ENCODE measurements at regions not wholly inside any gene's neighbourhood (a gene's known extent, or its start where the extent isn't known, plus 50 kb on each side); places are given as distances from the start of the nearest gene placed in this dataset.
"Not testable (repeated sequence)": the region's sequence is repeated elsewhere in the genome, so short reads cannot be mapped to it uniquely, and the experiment has no call there.

DNA sequence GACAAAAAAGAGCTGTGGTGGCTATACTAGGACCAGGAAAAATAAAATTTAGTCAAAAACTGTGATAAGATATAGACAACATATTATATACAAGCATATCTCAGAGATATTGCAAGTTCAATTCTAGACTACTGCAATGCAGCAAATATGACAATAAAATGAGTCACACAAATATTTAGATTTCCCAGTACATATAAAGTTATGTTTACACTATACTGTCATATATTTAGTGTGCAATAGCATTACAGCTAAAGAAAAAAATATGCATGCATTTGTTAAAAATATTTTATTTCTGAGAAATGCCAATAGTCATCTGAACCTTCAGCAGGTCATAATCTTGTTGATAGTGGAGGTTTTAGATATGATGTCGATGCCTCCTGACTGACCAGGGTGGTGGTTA is 72.1 kb downstream of the AKR1C4 start:
- no peak for DNase-seq (ENCODE audit: low read depth in 2 of 2)

DNA sequence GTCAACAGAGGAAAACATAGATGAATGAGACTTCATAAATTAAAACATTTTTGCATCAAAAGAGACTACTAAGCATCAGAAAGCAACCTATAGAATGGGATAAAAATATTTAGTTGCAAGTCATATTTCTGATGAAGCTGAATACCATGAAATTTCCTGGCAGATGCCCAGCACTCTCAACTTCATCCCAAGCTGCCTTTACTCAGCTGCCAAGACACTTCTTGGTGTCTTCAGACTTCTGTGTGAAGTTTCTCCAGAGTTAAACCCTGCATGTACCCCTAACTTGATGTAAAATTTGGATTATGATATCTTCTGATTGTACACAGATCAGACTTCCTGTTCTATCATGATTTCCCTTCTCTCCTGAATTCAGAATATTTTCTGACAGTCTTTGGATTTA is 73.2 kb downstream of the AKR1C4 start:
- DNase-seq (ENCODE audit: low read depth in 2 of 2), result no peak

DNA sequence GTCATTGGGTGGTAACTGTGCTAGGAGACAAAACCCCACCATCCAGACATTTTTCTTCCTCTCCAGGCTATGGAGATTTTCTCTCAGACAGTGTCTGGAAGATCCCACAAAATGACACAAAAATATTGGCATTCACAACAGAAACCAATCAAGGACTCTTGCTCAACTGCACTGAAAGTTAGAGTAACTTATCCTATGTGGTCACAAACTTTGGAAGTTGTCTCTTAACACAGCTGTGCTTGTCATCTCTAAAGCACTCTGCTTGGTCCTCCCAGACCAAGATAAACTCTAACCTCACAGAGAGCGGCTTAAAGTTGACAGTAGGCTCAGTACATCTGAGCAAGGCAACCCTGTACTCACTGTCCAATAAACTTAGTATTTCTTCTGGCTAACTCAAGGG is 74.9 kb downstream of the AKR1C4 start:
- no peak for DNase-seq (ENCODE audit: low read depth in 2 of 2)

DNA sequence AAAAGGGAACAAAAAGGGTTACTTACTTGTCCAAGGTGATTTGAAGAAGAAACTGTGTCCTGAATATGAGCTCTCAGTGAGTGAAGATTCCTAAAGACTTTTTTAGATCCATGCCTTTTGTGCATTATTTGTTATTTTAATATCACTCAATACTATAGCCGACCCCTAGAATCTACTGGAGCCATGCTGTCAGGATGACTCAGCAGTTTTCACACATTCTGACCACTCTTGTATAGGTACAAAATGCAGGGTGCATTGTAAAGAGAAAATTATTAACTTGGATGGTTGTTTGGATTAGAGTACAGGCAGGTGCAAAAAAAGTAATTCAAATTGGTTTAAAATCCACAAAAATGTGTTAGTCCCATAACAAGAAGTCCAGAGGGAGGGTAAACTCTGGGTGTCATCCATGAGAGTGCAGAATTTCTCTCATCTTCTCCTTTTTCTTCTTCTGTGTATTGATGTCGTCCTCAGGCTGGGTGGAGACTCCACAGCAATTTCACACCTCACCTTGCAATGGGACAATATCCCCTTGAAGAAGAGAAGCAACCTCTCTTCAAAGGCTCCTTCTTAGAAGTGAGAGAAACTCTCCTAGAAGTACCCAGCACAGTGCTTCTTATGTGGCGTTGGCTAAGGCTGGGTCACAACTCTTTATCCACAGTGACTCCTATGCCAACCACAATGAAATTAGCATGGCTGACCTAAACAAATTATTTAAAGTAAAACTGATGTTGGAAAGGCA is 75.6 kb downstream of the AKR1C4 start:
- no peak for DNase-seq (ENCODE audit: low read depth in 2 of 2)

DNA sequence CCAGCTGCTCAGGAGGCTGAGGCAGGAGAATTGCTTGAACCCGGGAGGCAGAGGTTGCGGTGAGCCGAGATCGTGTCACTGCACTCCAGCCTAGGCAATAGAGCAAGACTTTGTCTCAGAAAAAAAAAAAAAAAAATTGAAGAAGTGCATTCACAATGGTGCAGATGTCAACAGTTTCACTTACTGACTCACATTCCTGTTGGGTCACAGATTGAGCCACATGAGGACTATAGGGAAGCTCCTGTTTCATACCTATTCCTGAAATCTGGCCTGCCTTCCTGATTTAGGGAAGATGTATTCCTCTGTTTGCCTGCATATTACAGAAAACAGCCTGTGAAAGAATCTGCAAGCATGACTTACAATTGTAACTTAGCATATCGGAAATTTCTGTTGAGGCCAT is 78.2 kb downstream of the AKR1C4 start:
- DNase-seq (ENCODE audit: low read depth in 2 of 2), result no peak

DNA sequence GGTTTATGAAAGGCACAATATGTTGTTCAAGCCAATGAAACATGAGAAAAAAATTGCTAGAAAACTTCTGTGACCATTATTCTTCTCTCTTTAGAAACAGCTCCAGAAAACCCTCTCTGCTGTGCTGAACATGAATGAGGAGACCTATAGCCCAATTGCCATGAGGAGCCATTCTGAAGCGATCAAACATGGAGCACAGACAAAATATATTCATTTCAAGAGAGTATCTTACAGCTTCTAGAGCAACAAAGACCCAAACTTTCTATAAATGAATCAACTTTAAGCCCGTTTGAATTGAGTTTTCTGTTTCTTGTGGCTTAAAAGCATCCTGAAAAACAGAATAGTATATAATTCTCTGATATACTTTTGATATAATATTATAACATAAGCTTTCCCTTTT is 83.4 kb upstream of the UCN3 start:
- no peak for DNase-seq (ENCODE audit: low read depth in 2 of 2)

DNA sequence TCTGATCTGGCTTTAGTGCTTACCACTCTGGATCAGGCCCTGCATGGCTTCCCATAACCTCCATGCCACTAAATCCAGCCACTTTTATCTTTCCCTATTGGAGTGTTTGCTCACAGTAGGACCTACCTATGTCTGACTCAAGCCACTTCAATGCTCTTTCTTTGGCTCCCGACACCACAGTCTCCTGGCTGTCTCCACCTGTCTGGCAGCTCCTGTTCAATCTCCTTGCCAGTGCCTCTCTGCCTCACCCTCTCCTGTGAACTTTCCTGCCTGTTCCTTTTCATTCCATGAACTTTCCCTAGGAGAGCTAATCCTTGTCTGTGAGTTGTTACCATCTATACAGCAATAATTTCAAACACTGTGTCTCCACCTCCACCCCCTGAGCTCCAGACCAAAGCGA is 82.6 kb upstream of the UCN3 start:
- DNase-seq (ENCODE audit: low read depth in 2 of 2), result no peak

DNA sequence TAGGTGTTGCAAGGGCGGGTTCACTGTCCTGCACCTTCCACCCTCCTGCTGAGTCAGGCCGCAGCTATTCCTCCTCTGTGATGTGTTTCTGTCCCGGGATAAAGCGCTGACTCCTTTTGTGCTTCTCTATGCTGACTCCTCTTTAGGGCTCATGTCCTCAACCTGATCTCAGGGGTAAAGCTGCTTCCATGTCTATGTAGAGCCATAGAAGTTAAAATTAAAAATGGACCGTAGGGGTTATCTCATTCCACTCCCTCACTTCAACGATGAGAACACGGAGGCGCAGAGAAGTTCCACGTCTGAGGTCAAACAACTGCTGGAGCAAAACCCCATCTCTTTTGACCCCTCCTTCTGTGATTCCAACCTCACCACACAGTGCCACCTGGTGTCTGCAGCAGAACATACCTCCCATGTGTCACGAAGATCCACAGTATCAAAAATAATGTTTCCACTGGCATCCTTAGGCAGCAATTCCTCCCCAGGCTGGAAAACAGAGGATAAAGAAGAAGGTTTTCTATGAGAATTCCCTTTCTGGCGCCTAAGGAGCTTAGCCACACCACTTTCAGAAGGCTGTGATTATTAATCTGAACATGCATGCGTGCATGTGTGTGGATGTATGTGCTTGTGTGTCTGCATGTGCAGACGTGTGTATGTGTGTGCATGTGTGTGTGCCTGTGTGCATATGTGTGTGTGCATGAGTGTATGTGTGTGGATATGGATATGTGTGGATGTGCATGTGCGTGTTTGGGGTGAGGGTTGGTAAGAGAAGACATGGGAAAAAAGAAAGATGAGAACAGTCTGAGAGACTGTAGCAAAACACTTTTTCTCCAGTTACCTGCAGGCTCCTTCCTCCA is 81.2 kb upstream of the UCN3 start:
- peak; percentile 30 to 46 for DNase-seq (ENCODE audit: low read depth in 2 of 2)

DNA sequence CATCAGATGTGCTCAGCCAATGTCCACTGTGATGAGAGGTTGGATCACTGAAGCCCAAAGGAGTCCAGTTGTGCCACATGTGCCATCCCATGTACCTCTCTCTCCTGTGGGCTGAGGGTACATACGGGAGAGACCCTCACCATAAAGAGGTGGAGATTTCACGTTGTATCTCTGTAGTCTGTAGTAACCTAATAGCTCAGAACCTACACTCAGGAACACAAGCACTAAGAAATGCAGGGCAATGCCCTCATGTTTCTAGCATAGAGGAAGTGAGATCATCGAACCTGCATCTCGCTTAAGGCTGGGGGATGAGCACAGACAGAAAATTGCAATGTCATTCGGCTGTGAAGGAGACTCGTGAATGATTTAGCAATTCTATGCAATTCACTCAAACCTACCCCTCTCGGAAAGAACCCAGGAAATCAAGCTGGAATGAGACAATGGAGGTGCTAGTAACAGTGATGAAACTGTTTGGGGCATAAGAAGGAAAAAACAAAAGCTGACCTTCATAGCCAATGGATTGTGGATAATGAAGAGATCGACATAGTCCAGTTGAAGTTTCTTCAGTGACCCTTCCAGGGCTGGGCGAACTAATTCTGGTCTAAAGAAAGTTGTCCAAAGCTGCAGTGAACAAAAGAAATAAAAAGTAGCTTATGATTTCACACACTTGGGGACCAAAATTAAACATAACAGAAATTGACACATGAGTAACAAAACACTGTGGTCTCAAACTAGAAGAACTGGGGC is 80.3 kb upstream of the UCN3 start:
- no peak for DNase-seq (ENCODE audit: low read depth in 2 of 2)

DNA sequence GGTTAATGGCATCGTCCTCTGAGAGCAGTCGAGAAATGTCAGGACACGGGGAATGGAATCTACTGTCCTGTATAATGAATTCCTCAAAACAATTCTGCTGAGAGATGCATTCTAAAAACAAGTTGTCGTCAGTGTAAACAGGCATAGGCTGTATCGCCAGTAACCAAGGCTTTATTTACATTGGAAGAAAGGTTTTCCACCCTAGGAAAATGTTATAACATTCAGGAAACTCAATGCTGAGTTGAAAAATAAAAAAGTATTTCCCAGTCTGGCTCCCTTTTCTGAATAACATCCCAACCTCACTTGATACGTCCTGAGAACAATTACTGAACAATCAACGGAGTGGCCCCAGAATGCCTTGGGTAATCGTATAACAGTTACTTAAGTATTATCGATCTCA is 79.6 kb upstream of the UCN3 start:
- no peak for DNase-seq (ENCODE audit: low read depth in 2 of 2)

DNA sequence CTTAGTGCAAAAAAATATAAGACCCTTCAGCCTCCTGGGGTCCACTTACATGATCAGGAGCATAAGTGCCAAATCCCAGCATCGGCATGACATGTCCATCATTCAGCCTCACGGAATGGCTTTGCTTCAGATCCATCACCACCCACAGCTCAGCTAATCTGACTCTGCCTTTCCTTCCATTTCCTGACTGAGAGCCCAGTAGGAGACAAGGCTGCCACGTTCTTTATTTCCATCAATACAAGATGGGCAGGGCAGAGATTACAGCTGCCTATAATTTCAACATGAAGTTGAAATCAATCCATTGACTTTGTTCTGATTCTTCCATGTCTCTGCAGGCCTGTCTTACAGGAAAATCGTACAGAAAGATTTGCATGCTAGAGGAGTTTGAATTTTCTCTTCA is 76.4 kb upstream of the UCN3 start:
- DNase-seq (ENCODE audit: low read depth in 2 of 2), result no peak

DNA sequence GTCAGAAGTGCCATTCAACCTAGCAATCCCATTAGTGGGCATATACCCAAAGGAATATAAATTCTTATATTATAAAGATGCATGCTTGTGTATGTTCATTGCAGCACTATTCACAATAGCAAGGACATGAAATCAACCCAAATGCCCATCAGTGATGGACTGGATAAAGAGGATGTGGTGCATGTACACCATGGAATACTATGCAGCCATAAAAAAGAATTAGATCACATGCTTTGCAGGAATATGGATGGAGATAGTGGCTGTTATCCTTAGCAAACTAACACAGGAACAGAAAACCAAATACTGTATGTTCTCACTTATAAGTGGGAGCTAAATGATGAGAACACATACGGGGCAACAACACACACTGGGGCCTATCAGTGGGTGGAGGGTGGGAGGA is 75.5 kb upstream of the UCN3 start:
- not testable (repeated sequence) for DNase-seq (ENCODE audit: low read depth in 2 of 2)

DNA sequence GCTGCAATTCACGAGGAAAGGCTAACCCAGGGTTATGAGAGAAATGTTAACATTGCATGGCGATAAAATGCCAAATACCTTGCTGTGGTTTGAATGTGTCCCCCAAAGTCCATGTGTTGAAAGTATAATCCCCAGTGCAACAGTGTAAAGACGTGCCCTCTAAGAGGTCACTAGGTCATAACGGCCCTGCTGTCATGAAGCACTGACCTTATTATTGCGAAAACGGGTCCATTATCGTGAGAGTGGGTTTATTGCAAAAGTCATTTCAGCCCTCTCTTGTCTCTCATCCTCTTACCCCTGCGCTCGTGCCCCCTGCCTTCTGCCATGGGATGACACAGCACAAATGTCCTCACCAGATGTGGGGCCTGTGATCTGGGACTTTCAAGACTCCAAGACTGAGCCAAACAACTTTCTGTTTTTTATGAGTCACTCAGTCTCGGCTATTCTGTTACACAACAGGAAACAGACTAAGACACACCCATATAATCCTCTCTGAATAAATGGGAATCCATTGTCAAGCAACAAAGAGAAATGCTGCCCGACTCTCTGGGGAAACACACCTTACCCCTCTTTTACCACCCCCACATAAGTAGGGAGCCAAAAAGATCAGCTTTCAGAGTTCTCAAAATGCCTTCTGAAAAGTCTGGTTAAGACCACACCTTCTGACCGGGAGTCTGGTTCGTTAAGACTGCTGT is 73.1 kb upstream of the UCN3 start:
- DNase-seq (ENCODE audit: low read depth in 2 of 2), result peak in 1 of 2 donors; percentile 41

DNA sequence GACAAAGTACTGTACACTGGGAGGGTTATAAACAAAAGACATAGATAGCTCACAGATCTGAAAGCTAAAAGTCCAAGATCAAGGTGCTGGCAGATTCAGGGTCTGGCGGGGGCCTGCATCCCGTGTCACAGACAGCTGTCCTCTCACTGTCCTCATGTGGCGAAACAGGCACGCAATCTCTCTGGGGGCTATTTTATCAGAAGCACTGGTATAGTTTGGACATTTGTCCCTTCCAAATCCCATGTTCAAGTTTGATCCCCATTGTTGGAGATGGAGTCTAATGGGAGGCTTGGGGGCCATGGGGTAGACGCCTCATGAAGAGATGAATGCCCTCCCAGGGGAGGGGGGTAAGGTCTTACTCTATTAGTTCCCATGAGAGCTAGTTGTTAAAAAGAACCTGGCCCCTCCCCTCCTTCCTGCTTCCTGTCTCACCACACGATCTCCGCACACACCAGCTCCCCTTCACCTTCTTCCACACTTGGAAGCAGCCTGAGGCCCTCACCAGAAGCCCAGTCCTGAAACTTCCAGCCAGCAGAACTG is 72.5 kb upstream of the UCN3 start:
- DNase-seq (ENCODE audit: low read depth in 2 of 2), result no peak

DNA sequence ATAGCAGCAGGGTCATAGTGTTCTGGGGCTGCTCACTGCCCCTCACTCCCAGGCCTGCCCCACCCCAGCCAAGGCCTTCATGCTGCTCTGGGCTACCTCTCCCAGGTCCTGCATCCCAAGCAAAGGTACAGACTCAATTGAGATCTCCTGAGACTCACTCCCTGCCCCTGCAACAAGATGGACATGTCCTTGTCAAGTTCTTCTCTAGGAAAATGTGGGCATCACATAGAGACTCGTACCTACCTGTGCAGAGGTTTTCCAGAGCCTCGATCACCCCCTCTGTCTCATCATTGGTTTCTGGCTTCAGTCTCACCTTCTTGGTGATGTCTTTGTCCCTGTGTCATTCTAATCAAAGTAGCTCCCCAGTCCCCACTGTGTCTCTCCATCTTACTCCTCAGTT is 71.8 kb upstream of the UCN3 start:
- not testable (repeated sequence) for DNase-seq (ENCODE audit: low read depth in 2 of 2)

DNA sequence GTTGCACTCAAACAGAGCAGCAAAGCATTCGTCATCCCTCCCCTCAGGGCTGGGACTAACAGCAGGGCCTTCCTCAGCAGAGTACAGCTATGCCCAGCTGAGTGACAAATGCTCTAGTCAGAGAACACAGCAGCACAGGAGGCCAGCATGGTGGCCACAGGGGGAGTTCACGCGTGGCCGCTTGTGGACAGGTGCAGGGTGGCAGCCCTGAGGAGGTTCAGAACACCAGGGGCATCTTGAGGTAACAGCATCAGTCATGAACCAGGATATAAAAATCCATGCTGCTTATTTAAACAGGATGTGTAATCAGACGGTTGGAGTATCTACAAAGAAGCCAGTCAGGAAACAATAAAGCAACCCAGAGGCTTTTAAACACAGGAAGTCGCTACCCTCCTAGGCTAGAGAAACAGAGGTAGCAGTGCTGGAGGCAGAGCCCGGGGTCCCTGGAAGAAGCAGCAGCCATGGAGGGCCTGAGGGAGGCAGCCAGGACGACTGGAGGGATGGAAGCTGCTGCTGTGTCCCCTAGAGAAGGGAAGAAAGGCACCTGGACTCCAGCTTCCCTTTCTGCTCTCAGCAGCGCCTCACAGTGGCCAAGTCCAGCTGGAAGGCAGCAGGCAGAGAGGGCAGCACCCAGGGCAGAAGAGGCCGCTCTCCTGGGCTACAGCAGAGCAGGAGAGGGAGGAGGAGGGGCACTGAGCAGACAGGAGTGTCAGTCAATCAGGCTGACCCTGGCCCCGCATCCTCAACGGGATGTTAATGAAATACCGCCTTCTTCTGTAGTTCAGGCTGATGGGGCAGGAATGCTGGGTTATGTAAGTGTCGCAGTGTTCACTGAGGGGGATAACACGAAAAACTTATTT is 70.8 kb upstream of the UCN3 start:
- DNase-seq (ENCODE audit: low read depth in 2 of 2), result peak; percentile 21 to 84

DNA sequence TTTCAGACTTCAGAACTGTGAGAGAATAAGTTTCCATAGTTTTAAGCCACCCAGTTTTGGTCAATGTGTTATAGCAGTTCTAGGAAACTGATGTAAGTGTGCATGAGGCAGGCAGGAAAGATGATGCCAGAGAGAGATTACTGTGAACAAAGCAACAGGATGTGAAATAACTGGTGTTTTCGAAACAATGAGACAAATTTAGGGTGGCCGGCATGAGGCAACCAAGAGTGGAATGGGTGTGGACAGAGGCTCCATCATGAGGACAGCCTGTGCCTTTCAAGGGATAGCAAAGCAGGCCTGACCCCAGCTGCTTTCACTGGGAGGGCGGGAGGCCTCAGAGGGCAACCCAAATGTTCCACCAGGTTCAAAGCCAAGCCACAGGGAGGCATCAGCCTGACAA is 67.3 kb upstream of the UCN3 start:
- DNase-seq (ENCODE audit: low read depth in 2 of 2), result no peak

DNA sequence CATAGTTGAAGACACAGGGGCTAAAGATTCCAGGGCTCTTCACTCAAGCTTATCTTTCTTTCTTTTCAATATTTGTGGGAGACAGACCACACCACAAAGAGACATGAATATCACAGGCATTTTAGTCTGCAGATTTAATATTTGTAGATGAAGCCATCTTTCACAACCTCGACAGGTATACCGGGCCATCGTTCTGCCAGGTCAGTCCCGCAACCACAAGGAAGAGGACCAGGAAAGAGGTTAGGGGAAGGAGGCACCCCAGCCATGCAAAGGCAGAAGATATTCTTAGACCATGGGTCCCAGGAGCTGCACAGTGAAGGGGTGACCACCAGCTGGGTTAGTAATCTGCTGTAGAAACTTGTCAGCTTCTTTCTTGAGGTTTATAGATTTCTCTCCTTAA is 66.8 kb upstream of the UCN3 start:
- no peak for DNase-seq (ENCODE audit: low read depth in 2 of 2)

DNA sequence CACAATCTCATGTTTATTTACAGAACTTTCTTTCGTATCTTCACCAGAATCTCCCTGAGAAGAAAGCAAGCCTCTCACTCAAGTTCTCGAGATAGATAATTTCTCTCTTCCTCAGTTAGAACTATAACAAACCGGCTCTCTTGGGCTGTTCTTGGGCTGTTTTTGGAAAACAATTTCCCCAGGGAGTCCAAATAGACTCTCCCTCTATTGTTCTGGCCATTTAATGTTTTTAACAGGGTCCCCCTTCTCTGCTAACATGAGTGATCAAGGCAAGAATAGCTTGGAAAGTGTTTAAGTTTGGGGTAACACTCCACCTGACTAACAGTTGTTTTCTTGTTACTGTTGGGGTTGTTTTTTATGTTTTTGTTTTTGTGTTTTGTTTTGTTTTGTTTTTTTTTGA is 64.8 kb upstream of the UCN3 start:
- DNase-seq (ENCODE audit: low read depth in 2 of 2), result no peak

DNA sequence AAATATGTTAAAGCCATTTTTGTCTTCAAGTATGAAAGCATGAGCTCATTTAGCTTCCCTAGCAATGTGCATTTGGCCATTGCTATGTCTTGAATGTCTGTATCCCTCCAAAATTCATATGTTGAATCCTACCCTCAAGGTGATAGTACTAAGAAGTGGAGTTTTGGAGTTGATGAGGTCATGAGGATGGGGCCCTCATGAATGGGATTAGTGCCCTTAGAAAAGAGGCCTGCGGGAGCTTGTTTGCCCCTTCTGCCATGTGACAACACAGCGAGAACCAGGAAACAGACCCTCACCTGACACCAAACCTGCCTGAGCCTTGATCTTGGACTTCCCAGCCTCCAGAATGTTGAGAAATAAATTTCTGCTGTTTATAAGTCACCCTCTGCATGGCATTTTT is 61.3 kb upstream of the UCN3 start:
- DNase-seq (ENCODE audit: low read depth in 2 of 2), result no peak

DNA sequence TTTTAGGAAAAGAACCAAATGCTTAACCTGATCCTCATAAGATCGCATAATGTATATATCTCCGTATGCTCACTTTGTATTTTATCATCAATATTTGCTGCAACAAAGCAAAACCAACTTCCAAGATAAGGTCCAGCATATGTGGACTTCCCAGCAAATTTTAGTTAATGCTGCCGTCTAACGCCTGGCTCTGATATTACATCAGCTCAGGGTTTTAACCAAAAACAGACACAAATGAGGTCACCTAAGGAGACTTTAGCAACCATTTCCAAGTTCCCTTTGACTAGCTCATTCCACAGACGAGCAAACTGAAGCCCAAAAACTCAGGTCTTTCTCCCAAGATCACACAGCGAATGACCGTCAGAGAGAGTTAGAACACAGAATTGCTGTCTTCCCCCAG is 59.4 kb upstream of the UCN3 start:
- DNase-seq (ENCODE audit: low read depth in 2 of 2), result no peak
